ENCODE measurements at regions not wholly inside any gene's neighbourhood (a gene's known extent, or its start where the extent isn't known, plus 50 kb on each side); places are given as distances from the start of the nearest gene placed in this dataset.
"Not testable (repeated sequence)": the region's sequence is repeated elsewhere in the genome, so short reads cannot be mapped to it uniquely, and the experiment has no call there.

GRCh38 chr10:91005276-91005675, 84.4 kb upstream of the ANKRD1 start:
- FAIRE-seq, result not testable (repeated sequence)

GRCh38 chr10:91006001-91006751, 85.3 kb upstream of the ANKRD1 start:
- no peak for FAIRE-seq

DNA sequence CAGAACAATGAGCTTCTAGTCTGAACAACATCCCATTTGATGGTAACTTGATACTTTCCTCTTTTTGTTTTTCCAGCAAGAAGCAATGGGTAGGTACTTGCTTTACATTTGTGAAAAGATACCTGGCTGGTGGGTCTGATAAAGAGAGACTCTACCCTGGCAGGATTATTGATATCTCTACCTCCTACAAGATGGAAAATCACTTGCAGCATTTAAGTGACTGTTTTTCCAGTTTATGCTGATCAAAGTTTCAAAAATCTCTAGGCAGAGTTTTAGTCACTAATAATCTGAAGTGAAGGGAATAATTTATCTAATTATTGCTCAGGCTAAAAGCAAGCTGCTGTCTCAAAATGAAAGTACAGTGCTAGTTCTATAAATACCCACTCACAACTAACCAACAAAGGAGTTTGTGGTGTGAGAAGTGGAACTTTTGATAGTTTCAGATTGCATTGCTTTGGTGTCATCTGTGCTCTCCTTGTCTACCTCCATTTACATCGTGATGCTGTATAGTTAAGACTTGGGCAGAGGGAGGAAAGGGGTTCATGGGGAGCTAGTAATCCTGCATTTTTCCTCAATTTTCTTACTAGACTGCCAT, 86.0 kb upstream of the ANKRD1 start:
- FAIRE-seq, result no peak

DNA sequence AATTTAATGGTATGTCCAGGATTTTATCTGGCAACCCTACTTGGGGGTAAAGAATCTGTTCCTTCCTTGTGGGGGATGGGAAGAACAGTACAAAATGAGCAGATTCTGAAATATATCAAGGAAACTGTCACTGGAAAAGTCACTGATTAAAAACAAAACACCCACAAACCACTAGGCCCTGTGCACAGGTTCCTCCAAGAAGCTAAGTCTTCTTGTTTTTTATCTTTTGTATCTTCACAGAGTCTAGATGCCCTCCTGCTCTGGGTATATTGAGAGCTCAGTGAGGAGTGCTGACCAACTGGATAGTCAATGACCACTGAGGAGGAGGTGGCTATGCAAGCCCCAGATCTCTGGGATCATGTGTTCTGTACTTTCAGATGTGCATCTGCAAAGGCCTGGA, 86.8 kb upstream of the ANKRD1 start:
- no peak for FAIRE-seq

GRCh38 chr10:91009121-91009520, 88.2 kb upstream of the ANKRD1 start:
- FAIRE-seq, result no peak

GRCh38 chr10:91010952-91011351, 90.1 kb upstream of the ANKRD1 start:
- no peak for FAIRE-seq

DNA sequence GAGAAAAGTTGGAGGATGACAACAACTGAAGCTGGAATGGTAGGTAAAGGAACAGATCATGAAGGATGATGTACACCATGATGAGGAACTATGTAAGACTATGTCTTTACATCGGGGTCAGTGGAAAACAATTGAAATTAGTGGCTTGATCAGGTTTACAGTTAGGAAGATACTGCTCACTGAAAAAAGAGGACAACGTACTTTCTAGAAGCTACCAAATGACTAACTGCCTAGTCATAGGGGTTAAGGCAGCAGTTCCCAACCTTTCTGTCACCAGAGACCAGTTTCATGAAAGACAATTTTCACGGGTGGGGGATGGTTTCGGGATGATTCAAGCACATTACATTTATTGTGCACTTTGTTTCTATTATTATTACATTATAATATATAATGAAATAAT, 91.6 kb upstream of the ANKRD1 start:
- FAIRE-seq, result no peak

DNA sequence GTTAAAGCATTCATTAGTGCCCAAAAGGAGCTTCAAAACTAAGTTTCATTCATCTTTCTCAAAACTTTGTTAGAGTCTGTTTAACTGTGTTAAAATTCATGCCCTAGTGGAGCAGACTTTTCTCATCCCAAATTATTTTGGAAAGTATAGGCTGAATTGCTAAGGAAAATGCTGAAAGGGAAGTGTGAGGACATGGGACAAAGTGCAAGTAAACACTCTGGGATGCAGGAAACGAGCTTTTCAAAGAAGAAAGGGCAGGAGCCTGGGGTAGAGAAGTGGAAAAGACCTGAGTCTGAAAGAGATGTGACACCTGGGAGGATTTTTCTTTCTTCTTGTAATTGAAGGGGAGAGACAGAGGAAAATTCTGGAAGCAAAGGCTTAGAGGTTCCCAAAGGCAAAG, 93.1 kb upstream of the ANKRD1 start:
- FAIRE-seq, result no peak

DNA sequence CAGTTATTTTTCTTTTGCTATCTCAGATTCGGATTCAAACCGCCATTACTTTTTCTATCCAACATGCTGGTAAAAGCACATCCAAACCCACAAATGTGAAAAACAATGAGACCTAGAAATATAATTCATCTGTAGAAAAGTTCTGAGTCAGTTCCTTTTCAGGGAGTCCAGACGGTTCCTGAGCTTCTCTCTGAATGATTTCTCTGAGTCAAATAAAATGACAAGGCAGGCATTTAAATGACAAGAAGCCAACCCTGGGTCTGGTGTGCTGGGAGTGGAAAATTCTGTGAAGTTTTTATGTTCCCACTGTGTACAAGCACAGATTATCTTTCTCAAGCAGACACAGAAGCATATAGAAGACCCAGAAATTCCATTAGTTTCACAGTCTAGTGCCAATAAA, 96.3 kb upstream of the ANKRD1 start:
- no peak for FAIRE-seq

GRCh38 chr10:91021901-91022300, 101.0 kb upstream of the ANKRD1 start:
- no peak for FAIRE-seq

DNA sequence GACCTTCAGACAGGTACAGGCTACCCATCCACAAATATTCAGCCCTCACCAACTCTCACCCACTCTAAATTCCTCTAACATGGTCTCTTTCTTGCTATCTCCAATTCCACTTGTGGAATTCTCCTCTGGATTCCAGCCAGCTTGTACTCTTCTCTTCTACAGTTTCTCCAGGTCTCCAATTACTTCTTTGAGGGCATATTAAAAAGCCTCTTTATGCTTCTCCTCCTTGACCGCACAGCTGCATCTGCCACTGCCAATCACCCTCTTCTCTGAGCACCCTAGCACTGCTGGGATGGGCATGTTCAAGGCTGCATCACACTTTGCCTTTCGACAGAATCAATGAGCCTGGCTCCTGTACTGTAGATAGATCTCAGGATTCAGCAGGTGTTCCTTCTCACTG, 101.5 kb upstream of the ANKRD1 start:
- no peak for FAIRE-seq

GRCh38 chr10:91022924-91023699, 102.2 kb upstream of the ANKRD1 start:
- no peak for FAIRE-seq

DNA sequence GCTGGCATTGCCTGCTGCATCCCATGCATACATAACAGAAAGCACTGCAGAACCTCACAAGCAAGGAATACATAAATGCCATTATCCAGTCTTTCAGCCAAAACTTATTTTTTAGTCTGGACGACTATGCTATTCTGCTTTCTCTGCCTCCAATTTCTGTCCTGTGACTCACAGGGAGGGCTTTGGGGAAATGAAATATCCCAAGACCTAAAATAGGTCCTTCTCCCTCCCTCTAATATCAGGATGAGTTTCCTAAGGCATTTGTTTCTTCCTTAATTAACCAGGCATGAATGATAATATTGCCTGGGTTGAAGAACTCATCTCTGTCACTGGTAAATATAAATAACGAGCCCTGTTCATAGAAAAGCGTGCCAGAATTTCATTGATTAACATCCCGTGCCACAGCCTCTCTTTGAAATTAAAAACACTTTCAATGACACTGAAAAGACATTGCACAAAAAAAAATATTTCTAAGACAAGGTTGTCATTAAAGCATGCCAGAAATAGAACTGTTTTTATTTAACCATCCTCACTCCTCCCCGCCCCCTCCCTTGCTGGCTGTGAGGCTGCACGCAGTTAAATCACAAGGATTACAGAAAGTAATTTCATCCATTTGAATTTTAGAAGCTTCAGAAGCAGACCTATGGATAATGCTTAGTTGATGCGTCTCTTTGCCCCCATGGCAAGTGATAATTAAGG, 103.0 kb upstream of the ANKRD1 start:
- FAIRE-seq, result no peak

- FAIRE-seq, result no peak
Measured at GRCh38 chr10:91024541-91024940, 103.7 kb upstream of the ANKRD1 start.

DNA sequence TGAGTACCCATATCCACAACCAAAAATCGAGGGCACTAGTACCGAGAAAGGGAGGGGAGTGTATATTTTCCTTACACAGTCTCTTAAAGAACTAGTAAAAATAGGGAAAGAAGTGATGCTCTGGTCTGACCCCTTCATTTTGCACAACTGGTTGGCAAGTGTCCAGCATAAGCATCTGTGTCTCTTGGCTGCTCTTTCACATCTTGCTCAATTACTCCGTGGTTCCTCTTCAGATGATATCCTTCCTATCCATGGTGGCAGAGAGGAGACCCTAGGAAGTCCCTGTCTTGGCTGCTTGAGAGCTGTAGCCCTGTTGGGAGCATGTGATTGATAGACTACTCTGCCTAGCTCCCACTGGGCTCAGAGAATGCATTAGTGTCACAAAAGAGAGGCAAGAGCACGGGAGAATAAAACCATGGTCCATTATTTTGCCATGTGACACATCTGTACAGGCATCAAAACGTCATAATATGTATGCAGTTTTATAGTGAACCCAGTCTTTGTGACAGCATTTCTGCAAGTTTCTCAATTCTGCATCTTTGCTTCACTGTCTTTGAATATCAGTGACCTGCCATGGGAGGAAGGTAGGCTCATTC, 111.8 kb upstream of the ANKRD1 start:
- no peak for FAIRE-seq

DNA sequence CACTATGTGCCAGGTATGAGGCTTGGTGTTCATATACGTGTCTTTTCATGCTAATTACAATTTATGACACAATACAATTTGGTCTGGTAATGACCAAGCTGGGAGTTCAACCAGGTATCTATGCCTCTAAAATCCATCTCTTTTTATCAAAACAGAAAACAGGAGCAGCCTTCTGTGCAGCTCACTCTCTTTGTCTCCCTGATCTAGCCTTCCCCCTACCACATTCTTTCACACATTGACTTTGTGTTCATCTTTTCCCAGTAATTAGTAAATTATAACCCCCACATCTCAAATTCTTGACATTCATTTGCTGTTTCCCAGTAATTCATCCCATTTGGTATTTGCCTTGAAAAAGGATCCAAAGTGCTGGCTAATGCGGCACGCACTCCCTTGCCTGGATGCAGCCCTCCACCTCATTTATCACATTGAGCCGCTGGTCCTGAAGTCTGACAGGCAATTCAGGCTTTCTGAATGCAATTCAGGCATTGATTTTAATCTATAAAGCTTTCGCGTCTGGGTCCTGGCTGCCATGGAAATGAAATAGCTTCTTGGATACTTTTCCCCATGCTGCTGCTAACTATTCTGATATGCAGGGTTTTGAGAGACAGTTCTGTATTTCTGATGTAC, 112.5 kb upstream of the ANKRD1 start:
- no peak for FAIRE-seq

GRCh38 chr10:91034042-91034441, 113.2 kb upstream of the ANKRD1 start:
- no peak for FAIRE-seq

DNA sequence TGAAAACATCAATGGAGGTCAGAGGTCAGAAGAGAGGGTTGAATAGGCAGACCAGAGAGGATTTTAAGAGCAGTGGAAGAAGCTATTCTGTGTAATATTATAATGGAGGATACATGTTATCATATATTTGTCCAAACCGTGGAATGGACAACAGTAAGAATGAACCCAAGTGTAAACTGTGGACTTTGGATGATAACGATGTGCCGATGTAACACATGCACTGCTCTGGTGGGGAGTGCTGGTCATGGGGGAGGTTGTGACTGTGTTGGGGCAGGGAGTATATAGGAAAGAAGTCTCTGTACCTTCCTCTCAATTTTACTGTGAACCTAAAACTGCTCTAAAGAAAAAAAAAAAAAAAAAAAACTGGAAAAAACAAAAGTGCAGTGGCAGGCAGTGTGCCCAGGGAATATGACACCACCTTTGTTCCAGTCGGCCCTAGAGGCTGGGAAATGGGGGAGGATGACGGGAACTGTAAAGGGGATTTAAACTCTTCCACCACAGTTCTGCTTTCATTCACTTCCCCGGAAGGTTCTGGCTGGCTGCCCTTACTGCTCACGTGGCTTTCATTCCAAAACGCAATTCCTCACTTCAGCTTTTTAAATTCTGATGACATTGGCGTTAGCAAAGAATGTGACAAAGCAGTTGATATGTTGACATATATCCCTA, 113.7 kb upstream of the ANKRD1 start:
- no peak for FAIRE-seq

DNA sequence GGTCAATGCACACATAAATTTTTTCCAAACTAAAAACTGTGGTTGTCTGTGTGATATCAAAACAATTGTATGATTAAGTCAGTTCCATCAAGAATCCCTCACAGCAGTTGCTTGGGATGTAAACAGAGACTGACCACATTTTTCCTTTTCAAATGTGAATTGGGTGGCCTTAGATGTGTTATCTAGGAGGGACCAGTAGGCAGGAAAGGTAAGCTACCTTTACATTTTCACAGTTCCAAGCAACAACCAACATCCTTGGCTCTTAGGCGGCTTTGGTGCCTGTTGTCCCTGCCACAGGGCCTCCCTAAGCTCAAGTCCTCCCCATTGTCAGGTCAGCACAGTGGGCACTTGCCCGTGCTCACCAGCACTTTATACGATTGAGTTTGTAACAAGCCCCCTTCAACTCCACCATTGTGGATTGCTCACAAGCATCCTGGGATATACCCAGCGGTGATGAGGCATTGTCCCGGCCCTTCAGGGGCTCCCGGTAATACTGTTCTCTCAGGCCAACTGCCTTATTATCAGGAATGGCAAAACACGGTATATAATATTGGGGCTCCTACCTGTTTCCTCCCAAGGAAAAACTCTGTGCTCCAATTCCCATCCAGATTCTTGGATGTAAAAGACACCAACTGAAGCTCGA, 114.9 kb upstream of the ANKRD1 start:
- FAIRE-seq, result no peak

GRCh38 chr10:91036807-91037411, 116.0 kb upstream of the ANKRD1 start:
- FAIRE-seq, result no peak

- FAIRE-seq, result no peak
Measured at GRCh38 chr10:91038971-91039370, 118.1 kb upstream of the ANKRD1 start.
